D721Med (cell line): ENCODE measurements at regions not wholly inside any gene's neighbourhood (a gene's known extent, or its start where the extent isn't known, plus 50 kb on each side); places are given as distances from the start of the nearest gene placed in this dataset.
A peak's percentile ranks its signal among the peaks of the same experiment; 100 is the strongest.

Experiments used
- DNase-seq: peaks from one replicate; pipeline ENCODE4 v3.0.0; 2011; ENCODE audit warnings: low spot score; ENCODE audit not compliant: insufficient read length
- FAIRE-seq: peaks from 2 replicates; lab custom pipeline; 2011; peaks lifted over from hg19 to GRCh38; lab: Jason Lieb, UNC
- TF ChIP-seq, protein P1 (sequence below): IDR thresholded peaks from 2 replicates; pipeline ENCODE4 v1.5.1; 2012; ENCODE audit warnings: mild to moderate bottlenecking, control low read depth; ENCODE audit not compliant: insufficient read depth; ENCODE audit errors: missing control alignments

DNA sequence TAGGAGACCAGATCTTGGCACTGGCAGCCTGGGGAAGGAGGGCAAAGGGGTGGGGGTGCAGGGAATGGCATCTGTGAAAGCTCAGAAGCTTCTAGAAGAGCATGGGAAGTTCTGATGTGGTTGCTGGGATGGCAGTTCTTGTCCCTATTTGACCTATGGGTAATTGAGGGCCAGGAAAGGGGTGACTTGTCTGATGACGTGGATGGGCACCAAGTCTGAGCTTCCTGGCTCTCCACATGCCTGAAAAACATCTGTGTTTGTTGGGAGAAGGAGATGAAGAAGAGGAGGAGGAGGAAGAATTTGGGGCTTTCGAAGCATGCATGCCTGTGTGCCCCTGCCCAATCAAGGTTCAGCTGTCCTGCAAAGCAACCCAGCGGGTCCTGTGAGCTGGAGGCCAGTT is 158.8 kb downstream of the SMAD6 start:
- DNase-seq = no peak
- TF ChIP-seq, protein P1, sequence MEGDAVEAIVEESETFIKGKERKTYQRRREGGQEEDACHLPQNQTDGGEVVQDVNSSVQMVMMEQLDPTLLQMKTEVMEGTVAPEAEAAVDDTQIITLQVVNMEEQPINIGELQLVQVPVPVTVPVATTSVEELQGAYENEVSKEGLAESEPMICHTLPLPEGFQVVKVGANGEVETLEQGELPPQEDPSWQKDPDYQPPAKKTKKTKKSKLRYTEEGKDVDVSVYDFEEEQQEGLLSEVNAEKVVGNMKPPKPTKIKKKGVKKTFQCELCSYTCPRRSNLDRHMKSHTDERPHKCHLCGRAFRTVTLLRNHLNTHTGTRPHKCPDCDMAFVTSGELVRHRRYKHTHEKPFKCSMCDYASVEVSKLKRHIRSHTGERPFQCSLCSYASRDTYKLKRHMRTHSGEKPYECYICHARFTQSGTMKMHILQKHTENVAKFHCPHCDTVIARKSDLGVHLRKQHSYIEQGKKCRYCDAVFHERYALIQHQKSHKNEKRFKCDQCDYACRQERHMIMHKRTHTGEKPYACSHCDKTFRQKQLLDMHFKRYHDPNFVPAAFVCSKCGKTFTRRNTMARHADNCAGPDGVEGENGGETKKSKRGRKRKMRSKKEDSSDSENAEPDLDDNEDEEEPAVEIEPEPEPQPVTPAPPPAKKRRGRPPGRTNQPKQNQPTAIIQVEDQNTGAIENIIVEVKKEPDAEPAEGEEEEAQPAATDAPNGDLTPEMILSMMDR = no peak

DNA sequence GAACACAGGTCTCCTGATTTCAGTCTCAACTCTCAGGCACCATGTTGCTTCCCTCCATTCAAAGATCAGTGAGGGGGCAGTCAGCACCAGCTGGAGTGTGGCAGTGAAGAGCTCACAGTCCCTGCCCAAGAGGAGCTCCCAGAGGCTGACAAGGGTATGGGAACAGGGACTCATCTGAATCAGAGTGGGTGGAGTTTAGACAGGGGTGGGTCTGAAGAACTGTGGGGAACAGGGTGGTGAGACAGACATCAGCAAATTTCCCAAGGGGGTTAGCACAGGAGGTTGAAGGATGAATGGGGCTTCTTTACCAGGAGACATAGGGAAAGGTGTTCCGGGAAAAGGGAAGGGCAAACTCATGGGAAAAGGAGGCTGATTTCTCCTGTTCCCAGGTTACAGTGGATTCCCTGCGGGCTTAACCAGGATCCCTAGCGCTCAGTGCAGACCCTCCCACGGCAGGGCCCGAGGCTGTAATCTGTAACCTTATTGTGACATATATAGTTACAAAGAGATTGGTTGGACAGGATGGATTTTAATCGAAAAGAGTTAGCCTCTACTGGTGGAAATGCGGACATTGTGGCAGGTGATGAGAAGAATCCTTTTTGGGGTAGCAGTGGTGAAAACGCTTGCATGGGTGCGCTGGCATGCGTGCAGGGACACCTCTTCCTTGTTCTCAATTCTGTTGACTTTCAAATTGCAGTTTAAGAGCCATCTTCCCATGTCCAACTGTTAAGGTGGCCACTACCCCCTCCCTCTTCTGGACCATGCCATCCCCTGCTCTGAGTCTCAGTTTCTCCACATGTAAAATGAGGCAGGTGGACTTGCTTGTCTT is 160.3 kb downstream of the SMAD6 start:
- no peak for FAIRE-seq
- DNase-seq = no peak
- TF ChIP-seq, protein P1 = no peak

More for the DNA sequence above, 158.8 kb downstream of the SMAD6 start:
- no peak for FAIRE-seq

DNA sequence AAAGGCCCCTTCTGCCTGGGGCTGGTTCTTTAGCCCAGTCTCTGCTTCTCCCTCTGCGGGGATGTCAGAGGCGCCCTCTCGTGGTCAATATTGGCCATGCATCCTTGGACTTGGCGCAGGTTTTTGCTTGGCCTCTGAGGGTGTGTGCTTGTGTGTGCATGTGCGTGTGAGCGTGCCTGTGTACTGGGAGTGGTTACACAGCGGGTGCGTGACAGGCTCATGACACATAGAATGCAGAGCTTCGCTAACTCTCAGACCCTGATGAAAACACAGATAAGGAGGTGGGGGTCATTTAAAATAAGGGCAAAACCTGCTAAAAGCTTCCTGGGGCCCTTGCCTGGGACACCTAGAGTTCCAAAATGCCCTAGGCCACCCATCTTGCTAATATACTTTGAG is 160.9 kb downstream of the SMAD6 start:
- TF ChIP-seq, protein P1 = peak; percentile 93
- FAIRE-seq (no peak), DNase-seq (peak; percentile 61)

DNA sequence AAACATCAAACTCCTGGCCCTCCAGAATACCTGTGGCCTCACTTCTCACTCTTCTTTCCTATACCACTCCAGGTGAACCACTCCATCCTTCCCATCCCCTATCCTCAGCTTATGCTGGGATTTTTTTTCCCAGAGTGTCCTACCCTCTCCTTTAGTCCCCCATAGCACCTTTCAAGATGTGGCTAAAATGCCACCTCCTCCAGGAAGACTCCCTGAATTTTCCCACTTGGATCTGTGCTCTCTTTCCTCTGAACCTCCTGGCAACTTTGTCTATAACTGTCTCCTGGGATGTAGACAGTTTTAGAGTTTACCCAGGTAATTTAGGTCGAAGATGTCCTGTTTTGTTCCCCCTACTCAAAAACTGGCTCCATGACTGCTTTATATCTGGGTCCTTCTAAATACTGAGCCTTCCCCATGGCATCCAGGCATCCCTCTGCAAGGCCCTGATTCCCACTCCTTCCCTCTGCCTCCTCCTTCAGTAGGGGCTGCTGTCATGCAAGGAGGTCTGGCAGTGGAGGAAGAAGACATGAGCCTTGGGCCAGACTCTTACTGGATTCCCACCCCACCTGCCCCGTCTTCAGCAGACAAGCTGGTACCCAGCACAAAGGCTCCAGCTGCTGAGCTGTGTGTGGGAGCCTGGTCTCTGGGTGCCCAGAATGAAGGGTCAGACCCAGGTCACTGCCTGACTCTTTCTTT is 161.5 kb downstream of the SMAD6 start:
- FAIRE-seq = no peak
- TF ChIP-seq, protein P1 = no peak
- no peak for DNase-seq

DNA sequence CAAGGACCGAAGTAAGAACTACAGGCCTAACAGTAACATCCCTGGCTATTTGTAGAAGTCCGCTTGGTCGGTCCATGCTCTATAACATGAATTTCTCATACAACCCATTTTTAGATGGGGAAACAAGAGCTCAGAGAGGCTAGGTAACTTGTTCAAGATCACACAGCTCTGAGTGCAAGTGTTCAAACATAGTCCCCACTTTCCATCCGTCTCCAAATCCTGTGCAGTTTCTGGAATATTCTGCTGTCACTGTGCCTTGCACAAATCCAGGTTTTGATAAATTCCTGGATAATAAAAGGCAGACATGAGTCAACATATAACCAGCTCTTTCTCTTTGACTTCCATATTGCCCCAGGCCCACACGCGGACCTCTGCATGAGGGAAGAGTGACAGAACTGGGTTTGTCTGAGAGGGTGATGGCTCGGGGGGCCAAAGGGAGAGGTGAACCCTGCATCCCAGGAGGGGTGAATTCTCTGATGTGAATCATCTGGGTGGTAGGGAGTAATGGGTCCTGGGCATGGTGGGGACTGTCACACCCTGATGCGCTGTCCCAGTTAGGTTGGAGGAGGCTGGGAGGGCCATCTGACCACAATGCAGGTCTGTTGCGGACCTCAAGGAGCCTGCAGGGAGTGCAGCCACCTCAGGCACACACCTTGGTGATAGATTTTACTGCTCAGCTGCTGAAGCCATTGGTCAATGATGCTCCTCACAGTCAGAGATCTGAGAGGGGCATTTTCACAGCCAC is 162.2 kb downstream of the SMAD6 start:
- FAIRE-seq (no peak), DNase-seq (no peak)
- TF ChIP-seq, protein P1 = no peak

DNA sequence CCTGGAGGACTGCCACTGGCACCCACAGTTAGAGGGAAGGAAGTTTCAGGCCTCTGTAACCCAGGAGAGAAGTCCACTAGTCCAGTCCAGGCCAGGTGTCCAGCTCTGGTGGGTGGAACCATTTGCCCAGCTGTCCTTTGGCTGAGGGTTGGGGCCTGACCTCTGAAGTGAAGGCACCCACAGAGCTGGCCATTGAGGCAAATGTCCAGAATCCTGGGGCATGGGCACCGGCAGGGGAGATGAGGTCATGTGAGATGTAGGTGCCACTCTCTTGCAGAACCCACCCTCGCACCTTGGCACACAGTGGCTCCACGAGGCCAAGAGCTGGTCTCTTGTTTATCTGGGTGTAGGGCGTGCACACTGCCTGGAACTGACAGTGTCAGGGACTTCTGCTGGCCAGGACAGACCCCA is 162.8 kb downstream of the SMAD6 start:
- FAIRE-seq (no peak), DNase-seq (no peak)
- TF ChIP-seq, protein P1 = no peak
